IPS DF 6.9 (cell line): ENCODE measurements at regions not wholly inside any gene's neighbourhood (a gene's known extent, or its start where the extent isn't known, plus 50 kb on each side); places are given as distances from the start of the nearest gene placed in this dataset.
A peak's percentile ranks its signal among the peaks of the same experiment; 100 is the strongest.

Source experiments
- DNase-seq: peaks from one replicate; pipeline ENCODE4 v3.0.0-alpha.2; 2013; ENCODE audit warnings: low read depth, low spot score
- H3K27ac ChIP-seq: one replicate; pipeline ENCODE4 v1.5.1; 2013; ENCODE audit warnings: low read length, control low read depth
- H3K27me3 ChIP-seq: 2 replicates; pipeline ENCODE4 v1.6.1; 2013; ENCODE audit warnings: mild to moderate bottlenecking, low read length; ENCODE audit not compliant: control insufficient read depth, insufficient read depth
- H3K36me3 ChIP-seq: 2 replicates; pipeline ENCODE4 v1.6.1; 2013; ENCODE audit warnings: low read length; ENCODE audit not compliant: control insufficient read depth, insufficient read depth
- H3K4me1 ChIP-seq: 2 replicates; pipeline ENCODE4 v1.6.1; 2013; ENCODE audit warnings: low read length; ENCODE audit not compliant: control insufficient read depth, insufficient read depth
- H3K4me3 ChIP-seq: 2 replicates; pipeline ENCODE4 v1.5.1; 2013; ENCODE audit warnings: mild to moderate bottlenecking, low read length
- H3K9me3 ChIP-seq: 2 replicates; pipeline ENCODE4 v1.6.1; 2013; ENCODE audit warnings: low read length, inconsistent platforms; ENCODE audit not compliant: control insufficient read depth, insufficient read depth
- WGBS: extraction: QIAGEN DNeasy Blood & Tissue Kit; methylation state at CpG from one replicate; pipeline ENCODE4 v1.1.7; 2013; ENCODE audit warnings: mixed read lengths, missing lambda C conversion rate; ENCODE audit not compliant: insufficient read length, insufficient coverage; 5-methylcytosine and 5-hydroxymethylcytosine counted together

GRCh38 chr5:74549384-74549783 is 91.1 kb downstream of the ENC1 start:
- Histone ChIP-seq H3K9me3 (no peaks in the 10 kb centered on the region), H3K4me1 (no peaks in the 10 kb centered on the region), H3K27ac (no peak overlapping the region), H3K27me3 (peaks cover 4% of the 10 kb centered on the region; the same call in 1 of the 2 replicates), H3K4me3 (no peak overlapping the region), H3K36me3 (no peaks in the 10 kb centered on the region)
- WGBS = no CpG with 5 or more reads among the region's 3 CpGs
- DNase-seq = no peak

- no CpG with 5 or more reads among the region's 1 CpG for WGBS
- Histone ChIP-seq H3K36me3 (no peaks in the 10 kb centered on the region), H3K9me3 (no peaks in the 10 kb centered on the region), H3K27me3 (peaks cover 4% of the 10 kb centered on the region; the same call in 1 of the 2 replicates), H3K4me3 (no peak overlapping the region), H3K27ac (no peak overlapping the region), H3K4me1 (no peaks in the 10 kb centered on the region)
- no peak for DNase-seq
Observed at GRCh38 chr5:74546796-74547195, 93.7 kb downstream of the ENC1 start.

GRCh38 chr5:74544811-74545210 is 95.7 kb downstream of the ENC1 start:
- Histone ChIP-seq H3K4me3 (no peak overlapping the region), H3K27me3 (peaks cover 4% of the 10 kb centered on the region; the same call in 1 of the 2 replicates), H3K4me1 (no peaks in the 10 kb centered on the region), H3K27ac (no peak overlapping the region), H3K36me3 (no peaks in the 10 kb centered on the region), H3K9me3 (no peaks in the 10 kb centered on the region)
- DNase-seq = no peak
- no CpG with 5 or more reads among the region's 2 CpGs for WGBS

GRCh38 chr5:74543162-74543995 is 97.1 kb downstream of the ENC1 start:
- DNase-seq = peak; percentile 58
- no CpG with 5 or more reads among the region's 14 CpGs for WGBS
- Histone ChIP-seq H3K4me3 (no peak overlapping the region), H3K4me1 (no peaks in the 10 kb centered on the region), H3K27ac (peak overlapping the region; percentile 56), H3K36me3 (no peaks in the 10 kb centered on the region), H3K27me3 (peaks cover 4% of the 10 kb centered on the region; the same call in 1 of the 2 replicates), H3K9me3 (no peaks in the 10 kb centered on the region)

- Histone ChIP-seq H3K27me3 (peaks cover 4% of the 10 kb centered on the region; the same call in 1 of the 2 replicates), H3K4me1 (no peaks in the 10 kb centered on the region), H3K27ac (no peak overlapping the region), H3K9me3 (no peaks in the 10 kb centered on the region), H3K36me3 (no peaks in the 10 kb centered on the region), H3K4me3 (no peak overlapping the region)
- DNase-seq = no peak
- WGBS = no CpG with 5 or more reads among the region's 3 CpGs
Observed at GRCh38 chr5:74542482-74542881, 98.0 kb downstream of the ENC1 start.

GRCh38 chr5:74541381-74541781 is 99.1 kb downstream of the ENC1 start:
- WGBS = no CpG with 5 or more reads among the region's 1 CpG
- Histone ChIP-seq H3K4me1 (no peaks in the 10 kb centered on the region), H3K9me3 (no peaks in the 10 kb centered on the region), H3K27me3 (peaks cover 4% of the 10 kb centered on the region; the same call in 1 of the 2 replicates), H3K4me3 (no peak overlapping the region), H3K36me3 (no peaks in the 10 kb centered on the region), H3K27ac (no peak overlapping the region)
- DNase-seq = no peak

GRCh38 chr5:74540622-74541021 is 99.9 kb downstream of the ENC1 start:
- WGBS = no CpG with 5 or more reads among the region's 1 CpG
- H3K4me1 ChIP-seq = no peaks in the 10 kb centered on the region
- H3K36me3 ChIP-seq = no peaks in the 10 kb centered on the region
- no peak for DNase-seq
- no peak overlapping the region for H3K4me3 ChIP-seq
- no peak overlapping the region for H3K27ac ChIP-seq
- no peaks in the 10 kb centered on the region for H3K9me3 ChIP-seq
- H3K27me3 ChIP-seq = no peaks in the 10 kb centered on the region; the same call in 1 of the 2 replicates

GRCh38 chr5:74539986-74540385 is 100.5 kb downstream of the ENC1 start:
- no peaks in the 10 kb centered on the region for H3K4me1 ChIP-seq
- no peaks in the 10 kb centered on the region for H3K9me3 ChIP-seq
- no peak overlapping the region for H3K4me3 ChIP-seq
- no peaks in the 10 kb centered on the region for H3K36me3 ChIP-seq
- no peaks in the 10 kb centered on the region; the same call in 1 of the 2 replicates for H3K27me3 ChIP-seq
- WGBS = no CpG with 5 or more reads among the region's 7 CpGs
- no peak for DNase-seq
- H3K27ac ChIP-seq = no peak overlapping the region

- Histone ChIP-seq H3K4me1 (no peaks in the 10 kb centered on the region), H3K36me3 (no peaks in the 10 kb centered on the region), H3K27me3 (no peaks in the 10 kb centered on the region), H3K4me3 (no peak overlapping the region), H3K9me3 (no peaks in the 10 kb centered on the region), H3K27ac (no peak overlapping the region)
- no CpG with 5 or more reads among the region's 3 CpGs for WGBS
- DNase-seq = no peak
Observed at GRCh38 chr5:74538206-74538661, 102.3 kb downstream of the ENC1 start.

GRCh38 chr5:74536658-74537057 is 103.9 kb downstream of the ENC1 start:
- Histone ChIP-seq H3K4me1 (no peaks in the 10 kb centered on the region), H3K27ac (no peak overlapping the region), H3K9me3 (no peaks in the 10 kb centered on the region), H3K36me3 (no peaks in the 10 kb centered on the region), H3K4me3 (no peak overlapping the region), H3K27me3 (no peaks in the 10 kb centered on the region)
- no peak for DNase-seq
- WGBS = no CpG with 5 or more reads among the region's 1 CpG

- Histone ChIP-seq H3K9me3 (no peaks in the 10 kb centered on the region), H3K27ac (no peak overlapping the region)
- no peak for DNase-seq
Observed at GRCh38 chr5:74535926-74536325, 104.6 kb downstream of the ENC1 start.

More at GRCh38 chr5:74535926-74536325, 104.6 kb downstream of the ENC1 start:
- no peaks in the 10 kb centered on the region for H3K36me3 ChIP-seq
- WGBS = no CpG with 5 or more reads among the region's 2 CpGs
- no peak overlapping the region for H3K4me3 ChIP-seq
- no peaks in the 10 kb centered on the region for H3K4me1 ChIP-seq
- no peaks in the 10 kb centered on the region for H3K27me3 ChIP-seq
